C4-2B (cell line): ENCODE measurements at regions not wholly inside any gene's neighbourhood (a gene's known extent, or its start where the extent isn't known, plus 50 kb on each side); places are given as distances from the start of the nearest gene placed in this dataset.

Source experiments
- CTCF ChIP-seq: fragments of 450-650 bp; conservative IDR thresholded peaks from 2 replicates; pipeline ENCODE4 v1.5.1; 2017; ENCODE audit warnings: mild to moderate bottlenecking
- ZFX ChIP-seq: fragments of 450-650 bp; IDR thresholded peaks from 2 replicates; pipeline ENCODE4 v1.6.1; 2017

DNA sequence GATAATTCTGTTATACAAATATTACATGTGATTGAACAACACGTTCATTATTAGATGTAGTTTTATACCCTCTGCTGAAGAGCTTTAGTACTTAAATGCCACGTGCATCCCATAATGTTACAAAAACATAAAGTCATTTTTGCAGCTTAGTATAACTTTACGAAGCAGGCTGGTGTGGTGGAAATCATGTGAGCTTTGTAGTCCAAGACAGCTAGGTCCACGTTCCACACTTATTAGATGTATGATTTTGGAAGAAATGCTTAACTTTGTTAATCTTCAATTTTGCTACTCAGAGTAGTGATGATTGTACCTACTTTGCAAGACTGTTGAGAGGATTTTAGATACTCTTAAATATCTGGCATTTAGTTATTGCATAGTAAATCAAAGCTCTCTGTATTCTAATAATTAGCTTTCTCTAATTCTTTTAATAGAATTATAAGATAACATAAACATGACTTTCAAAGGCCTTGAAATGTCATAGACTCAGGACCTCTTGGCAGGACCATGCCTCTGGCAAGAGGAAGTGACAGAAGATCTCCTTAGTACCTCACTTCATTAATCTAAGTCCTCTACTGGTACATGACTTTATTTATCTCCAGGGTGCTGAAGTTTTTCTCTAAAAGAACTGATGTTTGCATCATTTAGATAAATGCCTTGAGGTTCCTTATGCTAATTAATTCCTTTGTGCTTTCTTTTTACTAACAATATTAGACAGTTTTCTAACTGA lies 153.7 kb downstream of the PCDH20 start:
- TF ChIP-seq CTCF = no peak
- TF ChIP-seq ZFX = no peak
